GM19043 (cell line): ENCODE measurements at regions not wholly inside any gene's neighbourhood (a gene's known extent, or its start where the extent isn't known, plus 50 kb on each side); places are given as distances from the start of the nearest gene placed in this dataset.
"Not testable (repeated sequence)": the region's sequence is repeated elsewhere in the genome, so short reads cannot be mapped to it uniquely, and the experiment has no call there.

Experiments
- ATAC-seq: cut with Tn5 transposase; IDR thresholded peaks from one replicate; pipeline ENCODE4 v1.9.1; 2021; ENCODE audit warnings: low read depth; ENCODE audit not compliant: unreplicated experiment

DNA sequence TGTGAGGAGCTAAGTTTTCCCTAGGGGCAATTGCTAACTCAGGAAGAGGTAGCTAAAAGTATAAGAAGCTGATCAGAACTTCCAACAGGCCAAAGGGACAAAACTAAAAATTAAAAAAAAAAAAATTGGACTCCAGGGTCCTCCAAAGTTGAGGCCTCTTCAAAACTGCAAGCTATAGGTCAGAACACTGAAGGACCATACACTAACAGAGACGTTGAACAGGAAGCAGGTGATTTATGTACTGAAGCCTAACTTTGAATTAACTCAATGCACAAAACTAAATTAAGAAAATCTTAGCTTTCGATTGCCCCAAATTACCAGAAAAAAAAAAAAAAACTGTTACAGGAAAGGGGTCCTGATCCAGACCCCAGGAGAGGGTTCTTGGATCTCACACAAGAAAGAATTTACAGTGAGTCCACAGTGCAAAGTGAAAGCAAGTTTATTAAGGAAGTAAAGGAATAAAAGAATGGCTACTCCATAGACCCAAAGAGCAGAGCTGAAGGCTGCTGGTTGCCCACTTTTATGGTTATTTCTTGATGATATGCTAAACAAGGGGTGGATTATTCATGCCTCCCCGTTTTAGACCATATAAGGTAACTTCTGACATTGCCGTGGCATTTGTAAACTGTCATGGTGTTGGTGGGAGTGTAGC, 442.8 kb upstream of the NECTIN3 start:
- no peak for ATAC-seq

DNA sequence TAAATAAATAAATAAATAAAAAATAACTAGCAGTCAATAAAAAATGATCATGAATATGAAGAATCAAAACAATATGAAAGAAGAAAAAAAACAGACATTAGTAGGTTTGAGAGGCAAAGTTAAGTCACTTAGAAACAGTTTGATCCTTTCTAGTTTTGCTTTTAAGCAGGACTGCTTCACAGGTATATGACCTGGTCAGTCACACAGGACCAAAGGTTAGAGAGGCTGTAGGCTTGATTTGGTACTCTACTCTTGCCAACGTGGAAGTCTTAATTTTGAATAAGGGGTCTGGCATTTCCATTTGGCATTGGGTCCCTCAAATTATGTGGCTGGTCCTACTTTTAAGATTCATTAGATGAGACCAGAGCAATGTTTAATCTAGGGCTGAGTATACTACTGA, 441.7 kb upstream of the NECTIN3 start:
- ATAC-seq = no peak

DNA sequence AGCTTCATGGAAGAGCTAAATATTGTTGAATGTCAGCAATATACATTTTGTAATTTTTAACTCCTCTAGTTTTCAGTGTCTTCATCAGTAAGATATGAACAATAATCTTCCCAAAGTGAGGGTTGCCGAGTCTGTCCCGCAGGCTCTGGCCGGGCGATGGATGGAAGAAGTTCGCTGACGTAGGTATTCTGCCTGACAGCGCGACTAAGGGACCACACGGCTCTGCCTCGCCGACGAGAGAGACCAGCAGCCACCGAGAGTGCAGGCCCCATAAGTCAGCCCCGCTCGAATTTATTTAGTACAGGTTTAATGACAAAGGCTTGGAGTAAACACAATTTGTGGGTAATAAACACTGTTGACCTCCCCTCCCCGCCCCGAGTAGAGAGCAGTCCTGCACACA, 427.4 kb upstream of the NECTIN3 start:
- no peak for ATAC-seq

DNA sequence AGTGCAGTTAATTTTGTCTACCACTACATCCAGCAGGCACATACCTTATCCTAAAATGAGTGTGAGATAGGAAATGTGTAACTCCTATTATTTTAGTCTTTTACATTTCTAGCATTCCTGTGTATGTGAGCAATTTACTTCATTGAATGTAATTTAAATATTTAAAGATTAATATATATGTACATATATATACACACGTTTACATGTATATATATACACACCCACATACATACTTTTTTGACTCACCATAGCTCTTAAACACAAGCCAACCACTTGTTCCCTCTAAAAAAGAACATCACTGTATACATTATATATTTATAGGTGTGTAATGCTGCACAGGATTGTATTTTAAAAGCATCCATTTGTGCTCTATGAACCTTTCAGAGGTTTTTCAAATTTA, 425.6 kb upstream of the NECTIN3 start:
- ATAC-seq = no peak

DNA sequence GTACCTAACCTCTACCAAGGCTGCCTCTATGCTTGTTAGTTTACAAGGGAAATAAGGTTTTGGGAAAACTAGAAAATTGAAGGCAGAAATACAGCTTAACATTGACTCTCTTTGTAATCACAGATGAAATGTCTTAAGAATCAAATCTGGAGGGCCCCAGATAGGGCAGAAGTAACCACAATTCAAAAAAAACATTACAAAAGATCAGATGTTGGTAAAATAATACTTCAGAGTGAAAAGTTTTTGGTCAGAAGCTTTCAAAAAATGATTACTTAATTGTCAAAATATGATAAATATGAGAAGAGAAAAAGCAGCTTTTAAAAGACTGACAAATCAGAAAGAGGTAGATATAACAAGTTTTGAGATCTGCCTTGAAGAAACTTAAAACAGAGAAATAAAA, 425.1 kb upstream of the NECTIN3 start:
- no peak for ATAC-seq

DNA sequence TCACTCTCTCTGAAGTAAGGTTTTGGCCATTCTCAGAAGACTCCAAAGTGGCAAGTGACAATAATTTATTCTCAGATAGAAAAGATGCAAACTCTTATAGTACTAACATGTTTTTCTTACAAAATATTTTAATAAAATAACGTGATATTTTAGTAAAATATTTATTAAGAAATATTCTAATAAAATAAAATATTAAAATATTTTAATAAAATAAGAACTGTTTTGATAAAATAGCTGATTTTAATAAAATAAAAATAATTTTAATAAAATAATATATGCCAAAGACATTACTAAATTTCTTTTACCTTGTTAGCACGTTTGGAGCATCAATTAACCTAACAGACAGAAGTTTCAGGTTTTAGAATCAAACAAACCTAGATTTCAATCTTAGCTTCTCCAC, 424.0 kb upstream of the NECTIN3 start:
- ATAC-seq = no peak

DNA sequence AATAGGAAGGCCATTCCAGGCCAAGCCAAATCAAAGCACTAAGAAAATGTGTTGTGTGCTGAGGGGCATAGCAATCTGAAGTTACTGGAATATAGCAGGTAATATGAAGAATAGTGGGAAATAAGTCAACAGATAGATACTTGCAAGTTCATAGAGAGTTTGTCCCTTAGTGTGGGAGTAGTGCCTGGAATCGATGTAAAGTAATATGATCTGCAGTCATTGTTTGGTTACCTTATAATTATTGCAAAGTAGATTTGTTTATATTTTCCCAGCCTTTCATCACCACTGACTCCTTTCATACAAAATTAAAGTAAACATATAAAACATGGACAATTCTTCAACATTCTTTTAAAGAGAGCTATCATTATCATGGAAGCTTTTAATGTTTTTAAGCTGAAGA, 420.9 kb upstream of the NECTIN3 start:
- no peak for ATAC-seq

DNA sequence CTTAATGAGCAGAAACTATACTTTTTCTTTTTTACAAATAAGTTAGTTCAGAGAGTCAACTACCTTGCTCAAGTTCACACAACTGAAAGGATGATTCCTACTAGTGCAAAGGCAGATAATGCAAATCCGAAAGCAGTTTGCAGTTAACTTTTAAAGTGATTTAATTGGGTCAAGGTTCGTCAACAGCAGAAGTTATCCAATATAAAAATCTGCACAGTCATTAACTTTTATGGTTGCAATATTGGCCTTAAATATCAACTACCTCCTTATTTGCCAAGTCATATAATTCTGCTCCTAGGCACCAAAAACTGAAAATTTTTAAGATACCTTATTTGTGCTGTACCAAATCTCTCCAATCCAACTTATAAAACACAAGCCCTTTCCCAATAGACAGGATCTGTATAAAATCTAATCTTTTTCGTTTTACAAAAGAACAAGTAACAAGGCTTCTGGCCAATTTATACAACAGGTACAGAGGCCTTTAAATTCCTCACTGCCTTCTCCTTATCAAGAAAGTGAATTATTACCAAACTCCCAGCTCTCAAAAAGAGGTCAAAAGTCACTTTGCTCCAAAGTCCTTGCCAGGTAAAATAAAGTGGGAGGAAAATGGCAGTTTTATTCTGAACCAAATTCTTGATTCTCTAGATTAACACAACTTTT, 416.6 kb upstream of the NECTIN3 start:
- no peak for ATAC-seq

DNA sequence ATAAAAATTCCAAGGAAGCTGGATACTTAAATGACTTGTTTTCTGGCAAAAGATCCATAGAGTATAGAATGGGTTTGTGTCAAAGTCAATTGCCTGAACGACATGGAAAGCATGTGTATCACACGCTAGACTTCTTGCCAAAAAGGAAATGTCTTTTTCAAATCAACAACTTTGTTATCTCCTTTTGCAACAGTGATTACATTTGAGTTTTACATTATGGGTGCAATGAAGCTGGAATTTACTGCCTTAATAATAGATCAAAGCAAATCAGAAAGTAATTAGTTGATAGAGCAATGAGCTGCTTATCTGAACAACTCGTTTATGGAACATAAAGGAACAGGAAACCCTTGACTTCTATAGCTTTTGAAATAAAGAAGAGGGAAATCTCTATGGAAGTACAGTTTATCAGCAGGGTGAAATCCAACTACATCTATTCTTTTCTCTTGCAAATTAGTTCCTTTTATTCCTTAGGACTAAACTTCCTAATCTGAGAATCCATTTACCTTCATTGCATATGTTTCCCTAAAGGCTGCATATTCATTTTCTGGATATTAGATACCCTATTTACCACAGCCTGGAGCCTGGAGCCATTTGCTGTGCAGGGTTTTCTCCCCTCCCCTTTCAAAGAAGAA, 415.1 kb upstream of the NECTIN3 start:
- ATAC-seq = no peak

DNA sequence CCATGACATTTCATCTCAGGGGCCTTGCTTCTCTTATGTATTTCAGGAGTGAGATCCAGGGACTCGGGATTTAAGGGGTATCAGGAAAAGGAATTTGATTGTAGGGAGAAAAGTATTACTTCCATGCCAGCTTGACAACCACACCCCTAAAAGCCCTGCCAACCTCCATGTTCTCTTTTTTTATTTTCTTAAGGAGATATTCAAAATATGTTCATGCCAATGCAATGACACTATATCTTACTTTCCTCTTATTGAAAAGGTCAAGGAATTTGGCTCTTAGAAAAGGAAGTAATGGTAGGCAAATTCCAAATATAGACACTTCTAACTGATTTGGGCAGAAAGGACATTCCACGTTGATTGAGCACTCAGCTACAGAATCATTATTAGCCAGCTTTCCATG, 407.5 kb upstream of the NECTIN3 start:
- no peak for ATAC-seq

DNA sequence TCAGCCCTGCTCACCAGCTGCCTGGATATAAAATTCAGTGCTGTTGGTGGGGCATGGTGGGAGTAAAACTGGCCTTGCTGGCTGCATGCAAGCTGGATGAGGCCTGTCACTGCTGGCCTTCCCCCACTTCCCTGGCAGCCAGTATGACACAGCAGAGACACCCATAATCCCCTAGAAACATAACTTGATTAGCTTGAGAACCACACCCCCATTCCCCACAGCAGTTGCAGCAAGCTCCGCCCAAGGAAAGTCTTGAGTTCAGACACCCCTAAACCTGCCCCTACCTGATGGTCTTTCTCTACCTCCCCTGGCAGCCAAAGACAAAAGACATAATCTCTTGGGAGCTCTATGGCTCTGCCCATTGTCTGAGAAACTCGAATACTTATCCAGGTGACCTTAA, 405.1 kb upstream of the NECTIN3 start:
- no peak for ATAC-seq

DNA sequence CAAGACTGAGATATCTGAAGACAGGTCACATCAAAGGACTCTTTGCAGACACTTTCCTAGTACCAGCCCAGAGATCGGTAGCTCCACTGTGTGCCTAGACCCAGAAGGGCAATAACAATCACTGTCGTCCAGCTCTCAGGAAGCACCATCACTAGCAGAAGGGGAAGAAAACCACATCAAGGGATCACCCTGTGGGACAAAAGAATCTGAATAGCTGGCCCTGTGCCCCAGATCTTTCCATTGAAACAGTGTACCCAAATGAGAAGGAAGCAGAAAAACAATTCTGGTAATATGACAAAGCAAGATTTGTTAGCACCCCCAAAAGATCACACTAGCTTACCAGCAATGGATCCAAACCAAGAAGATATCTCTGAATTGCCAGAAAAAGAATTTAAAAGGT, 404.4 kb upstream of the NECTIN3 start:
- ATAC-seq = no peak

DNA sequence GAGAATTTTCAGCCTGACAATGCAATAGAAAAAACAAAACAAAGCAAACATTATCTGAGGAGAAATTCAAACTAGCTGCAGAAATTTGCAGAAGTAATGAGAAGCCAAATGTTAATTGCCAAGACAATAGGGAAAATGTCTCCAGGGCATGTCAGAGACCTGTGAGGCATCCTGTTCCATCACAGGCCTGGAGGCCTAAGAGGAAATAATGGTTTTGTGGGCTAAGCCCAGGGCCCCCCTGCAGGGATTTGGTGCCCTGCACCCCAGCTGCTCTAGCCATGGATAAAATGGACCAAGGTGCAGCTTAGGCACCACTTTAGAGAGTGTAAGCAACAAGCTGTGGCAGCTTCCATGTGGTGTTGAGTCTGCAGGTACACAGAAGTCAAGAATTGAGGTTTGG, 401.2 kb upstream of the NECTIN3 start:
- no peak for ATAC-seq

DNA sequence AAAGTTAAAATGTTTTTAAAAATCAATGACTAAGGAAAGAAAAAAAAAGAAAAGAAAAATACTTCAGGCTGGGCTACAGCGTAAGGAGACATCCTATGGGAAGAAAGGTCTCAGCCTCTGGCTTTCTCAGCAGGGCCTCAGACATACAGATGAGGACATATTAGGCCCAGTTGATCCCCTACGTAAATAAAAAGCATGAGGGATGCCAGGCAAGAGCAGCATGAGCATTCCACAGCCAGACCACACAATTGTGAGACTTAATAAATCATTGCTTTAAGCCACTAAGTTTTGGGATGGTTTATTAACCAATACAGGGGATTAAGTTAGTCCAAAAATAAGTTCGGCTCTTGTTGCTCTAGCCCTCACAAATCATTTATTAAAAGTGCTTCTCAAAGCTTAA, 394.1 kb upstream of the NECTIN3 start:
- no peak for ATAC-seq

DNA sequence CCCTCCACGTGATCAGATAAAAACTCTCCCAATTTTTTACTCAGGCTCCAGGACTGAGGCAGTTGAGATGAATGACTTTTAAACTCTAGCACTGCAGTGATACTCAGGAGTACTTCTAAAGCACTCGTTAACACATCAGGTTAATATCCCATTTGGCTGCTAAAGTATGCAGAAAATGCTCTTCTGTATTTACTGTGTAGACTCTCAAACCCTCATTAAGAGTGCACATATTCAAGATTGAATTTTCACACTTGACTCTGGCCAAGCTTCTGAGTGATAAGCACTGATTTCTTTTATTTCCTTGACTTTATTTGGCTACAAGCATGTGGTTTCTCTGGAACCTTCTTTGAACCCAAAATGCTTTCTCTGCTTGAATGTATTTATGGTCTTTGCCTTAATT, 392.3 kb upstream of the NECTIN3 start:
- ATAC-seq = no peak

DNA sequence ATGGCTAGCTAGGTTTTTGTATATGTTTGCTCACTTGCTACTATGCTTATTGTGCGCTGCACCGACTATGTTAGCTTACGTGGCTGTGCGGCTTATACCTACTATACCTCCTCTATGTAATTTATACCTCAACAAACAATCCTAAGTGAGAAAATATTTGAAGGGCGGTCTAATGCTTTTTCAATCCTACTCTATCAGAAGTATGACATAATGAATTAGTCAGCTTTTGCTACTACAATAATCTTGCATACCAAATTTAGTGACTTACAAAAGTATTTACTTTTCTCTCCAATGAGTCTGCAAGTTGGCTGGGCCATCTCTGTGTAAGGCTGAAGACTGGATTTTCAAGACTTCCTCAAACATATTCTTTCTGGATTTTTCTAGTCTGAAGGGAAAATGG, 391.2 kb upstream of the NECTIN3 start:
- ATAC-seq = no peak

DNA sequence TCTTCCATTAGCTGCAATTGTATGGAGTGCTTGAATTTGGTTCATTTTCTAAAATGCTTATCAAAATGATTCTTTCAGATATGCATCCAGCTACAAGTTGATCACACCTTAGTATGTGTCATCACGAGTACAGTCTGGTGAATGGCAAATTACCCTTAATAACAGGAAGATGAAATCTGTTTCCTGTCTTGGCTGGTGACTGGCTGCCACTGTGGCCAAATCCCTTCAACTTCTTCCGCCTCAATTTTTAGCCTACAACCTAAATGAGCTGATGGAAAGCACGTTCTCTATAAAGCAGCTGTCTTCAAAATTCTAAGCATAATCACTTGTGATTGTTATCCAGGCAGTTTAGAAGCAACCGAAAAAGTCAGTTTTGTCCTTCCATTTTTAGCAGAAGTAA, 387.1 kb upstream of the NECTIN3 start:
- ATAC-seq = no peak

DNA sequence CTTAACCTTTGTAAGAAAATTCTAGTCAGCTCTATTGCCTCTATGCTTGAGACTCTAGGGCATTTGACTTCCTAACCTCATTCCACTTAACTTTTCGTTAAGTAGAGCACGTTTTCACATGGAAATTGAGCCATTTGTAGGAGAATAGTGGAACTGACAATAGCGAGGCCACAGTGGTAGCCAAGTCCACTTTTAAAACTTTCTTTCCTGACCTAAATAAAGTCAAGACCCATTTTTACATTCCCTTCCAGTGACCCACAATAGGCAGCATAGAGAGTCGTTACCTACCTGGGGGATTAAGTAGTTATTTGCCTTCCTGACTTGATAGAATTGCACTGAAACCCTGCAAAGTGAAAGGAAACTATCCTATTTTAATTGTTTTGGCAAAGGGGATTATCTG, 386.0 kb upstream of the NECTIN3 start:
- no peak for ATAC-seq

DNA sequence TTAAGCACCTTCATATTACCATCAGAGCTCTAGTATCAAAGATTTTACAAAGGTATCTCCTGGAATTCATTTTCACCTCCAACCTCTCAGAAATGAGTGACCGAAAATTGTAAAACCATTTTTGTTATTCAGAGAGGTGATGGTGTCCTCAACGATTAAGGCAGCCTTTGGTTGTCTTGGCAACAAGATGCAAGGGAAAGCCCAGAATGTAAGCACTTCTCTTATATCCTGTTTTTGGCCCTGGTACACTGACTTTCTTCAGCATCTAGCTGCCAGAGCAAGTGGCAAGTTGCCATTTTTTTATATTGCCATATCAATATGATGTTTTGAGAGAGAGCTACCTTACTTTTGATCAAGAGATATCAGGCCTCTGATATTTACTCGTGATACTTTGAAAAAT, 384.9 kb upstream of the NECTIN3 start:
- no peak for ATAC-seq

DNA sequence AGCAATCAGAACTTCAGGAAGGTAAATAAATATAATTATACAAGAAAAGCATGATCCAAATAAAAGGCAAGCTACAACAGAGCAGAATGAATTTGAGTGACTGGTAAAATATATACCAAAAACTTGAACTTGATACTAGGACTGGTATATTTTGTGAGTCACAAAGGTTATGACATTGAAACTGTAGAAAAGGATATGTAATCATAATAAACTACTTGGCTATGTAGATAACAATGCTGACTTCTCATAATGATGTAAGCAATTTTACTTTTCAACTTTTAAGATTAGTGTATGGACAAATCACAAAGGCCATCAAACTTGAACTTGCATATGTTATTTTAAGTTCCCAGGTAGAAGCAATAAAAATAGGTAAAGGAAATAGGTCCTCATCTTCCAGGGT, 384.5 kb upstream of the NECTIN3 start:
- ATAC-seq = no peak

DNA sequence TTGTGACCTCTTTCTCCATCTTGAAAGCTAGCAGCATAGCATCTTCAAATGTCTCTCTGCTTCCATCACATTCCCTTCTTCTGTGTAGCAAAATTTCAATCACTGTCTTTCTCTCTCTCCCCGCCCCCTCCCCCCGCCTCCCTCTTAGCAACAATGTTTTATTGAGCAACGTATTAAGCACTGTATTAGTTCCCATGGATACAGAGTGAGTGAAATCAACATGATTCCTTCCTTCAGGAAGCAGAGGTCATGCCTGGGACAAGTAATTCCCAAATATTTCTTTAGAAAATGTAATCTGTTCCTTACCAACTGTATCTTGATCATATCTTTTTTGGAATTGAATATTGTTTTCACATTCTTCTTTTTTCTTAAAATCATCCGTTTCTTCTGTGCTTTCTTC, 373.7 kb upstream of the NECTIN3 start:
- no peak for ATAC-seq

DNA sequence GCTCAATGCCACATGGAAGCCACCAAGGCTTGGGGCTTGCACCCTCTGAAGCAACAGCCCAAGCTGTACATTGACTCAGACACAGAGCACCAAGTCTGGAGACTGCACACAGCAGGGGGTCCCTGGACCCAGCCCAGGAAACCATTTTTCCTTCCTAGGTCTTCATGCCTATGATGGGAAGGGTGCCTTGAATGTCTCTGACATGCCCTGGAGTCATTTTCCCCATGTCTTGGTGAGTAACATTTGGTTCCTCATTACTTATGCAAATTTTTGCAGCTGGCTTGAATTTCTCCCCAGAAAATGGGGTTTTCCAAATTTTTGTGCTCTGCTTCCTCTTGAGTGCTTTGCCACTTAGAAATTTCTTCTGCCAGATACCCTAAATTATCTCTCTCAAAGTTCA, 367.3 kb upstream of the NECTIN3 start:
- ATAC-seq = not testable (repeated sequence)
